IMR-90 (cell line): ENCODE measurements at regions not wholly inside any gene's neighbourhood (a gene's known extent, or its start where the extent isn't known, plus 50 kb on each side); places are given as distances from the start of the nearest gene placed in this dataset.

Experiments used
- ATAC-seq: fragments of 200-7000 bp; cut with Tn5 transposase; 2 replicates; pipeline ENCODE4 v1.9.1; 2020; ENCODE audit warnings: low read depth, mild to moderate bottlenecking, moderate library complexity
- BruUV-seq: library from RNA; stranded (reverse); fragments of 400-500 nt; replicated peaks from 2 replicates; lab custom pipeline; 2021; lab: Mats Ljungman, UMichigan
- CTCF ChIA-PET: fragments of 300-600 bp; formaldehyde crosslinking; extraction: SDS; loops from one replicate; lab custom pipeline; 2021; ENCODE audit warnings: antibody characterized with exemption; lab: Yijun Ruan, JAX
- POLR2A ChIA-PET: fragments of 300-600 bp; sonication (Branson Sonifier 250); formaldehyde crosslinking; loops from one replicate; lab custom pipeline; 2022; ENCODE audit warnings: antibody characterized with exemption; ENCODE audit not compliant: unreplicated experiment; lab: Charles Lee
- DNase-seq: peaks from one replicate; pipeline ENCODE4 v3.0.0; 2013
- H2AFZ ChIP-seq: replicated peaks from 2 replicates; pipeline ENCODE3; 2013; ENCODE audit warnings: low read length, mild to moderate bottlenecking; ENCODE audit not compliant: poor library complexity
- H2AK5ac ChIP-seq: 2 replicates; pipeline ENCODE4 v1.6.1; 2013; ENCODE audit warnings: low read depth, low read length, inconsistent platforms
- H2AK9ac ChIP-seq: replicated peaks from 2 replicates; pipeline ENCODE3; 2013; ENCODE audit warnings: mild to moderate bottlenecking, low read depth, low read length, moderate library complexity; ENCODE audit not compliant: poor library complexity
- H2BK120ac ChIP-seq: 2 replicates; pipeline ENCODE4 v1.6.1; 2013; ENCODE audit warnings: low read depth, low read length, inconsistent platforms
- H2BK15ac ChIP-seq: 3 replicates; pipeline ENCODE4 v1.6.1; 2013; ENCODE audit warnings: low read depth, low read length, inconsistent platforms
- H2BK20ac ChIP-seq: 2 replicates; pipeline ENCODE4 v1.6.1; 2013; ENCODE audit warnings: low read depth, mild to moderate bottlenecking, inconsistent platforms, low read length, moderate library complexity
- H2BK5ac ChIP-seq: 2 replicates; pipeline ENCODE4 v1.6.1; 2013; ENCODE audit warnings: mild to moderate bottlenecking, low read depth, low read length, inconsistent platforms; ENCODE audit not compliant: poor library complexity, severe bottlenecking
- H3K14ac ChIP-seq: replicated peaks from 2 replicates; pipeline ENCODE4 v1.6.1; 2013; ENCODE audit warnings: low read depth, low read length, inconsistent platforms
- H3K18ac ChIP-seq: 2 replicates; pipeline ENCODE4 v1.6.1; 2013; ENCODE audit warnings: low read depth, low read length, control low read depth
- H3K23ac ChIP-seq: 2 replicates; pipeline ENCODE4 v1.6.1; 2013; ENCODE audit warnings: low read depth, low read length, inconsistent platforms
- H3K27ac ChIP-seq: 2 replicates; pipeline ENCODE4 v1.5.1; 2013; ENCODE audit warnings: mild to moderate bottlenecking, control low read depth, low read length; ENCODE audit not compliant: insufficient read depth
- H3K27me3 ChIP-seq: 2 replicates; pipeline ENCODE4 v1.6.1; 2013; ENCODE audit warnings: low read length; ENCODE audit not compliant: control insufficient read depth, insufficient read depth
- H3K36me3 ChIP-seq: 2 replicates; pipeline ENCODE4 v1.6.1; 2013; ENCODE audit warnings: low read length, mixed read lengths; ENCODE audit not compliant: control insufficient read depth, insufficient read depth
- H3K4ac ChIP-seq: 2 replicates; pipeline ENCODE4 v1.6.1; 2013; ENCODE audit warnings: low read depth, low read length, inconsistent platforms
- H3K4me1 ChIP-seq: 2 replicates; pipeline ENCODE4 v1.6.1; 2013; ENCODE audit warnings: low read length, mixed read lengths; ENCODE audit not compliant: control insufficient read depth, insufficient read depth
- H3K4me2 ChIP-seq: 2 replicates; pipeline ENCODE4 v1.6.1; 2013; ENCODE audit warnings: low read depth, mild to moderate bottlenecking, control low read depth, low read length, moderate library complexity
- H3K4me3 ChIP-seq: 2 replicates; pipeline ENCODE4 v1.5.1; 2013; ENCODE audit warnings: low read depth, mild to moderate bottlenecking, control low read depth, low read length, moderate library complexity; ENCODE audit not compliant: insufficient read depth
- H3K56ac ChIP-seq: 2 replicates; pipeline ENCODE4 v1.6.1; 2013; ENCODE audit warnings: low read length, inconsistent platforms; ENCODE audit not compliant: insufficient read depth; ENCODE audit errors: extremely low read depth
- H3K79me1 ChIP-seq, 2 experiments: 2 replicates each; pipeline ENCODE4 v1.6.1; 2013; ENCODE audit warnings: low read length in 2 of 2, inconsistent platforms in 1 of 2, low read depth in 1 of 2
- H3K9ac ChIP-seq: 2 replicates; pipeline ENCODE4 v1.6.1; 2013; ENCODE audit warnings: low read depth, low read length, control low read depth
- H3K9me1 ChIP-seq: 2 replicates; pipeline ENCODE4 v1.6.1; 2013; ENCODE audit warnings: low read length, inconsistent platforms; ENCODE audit not compliant: insufficient read depth
- H3K9me3 ChIP-seq: 2 replicates; pipeline ENCODE4 v1.6.1; 2013; ENCODE audit warnings: low read length; ENCODE audit not compliant: control insufficient read depth, insufficient read depth
- H4K20me1 ChIP-seq: 2 replicates; pipeline ENCODE4 v1.6.1; 2013; ENCODE audit warnings: low read length, inconsistent platforms; ENCODE audit not compliant: insufficient read depth
- H4K5ac ChIP-seq: 2 replicates; pipeline ENCODE4 v1.6.1; 2013; ENCODE audit warnings: mild to moderate bottlenecking, low read depth, low read length, control low read depth
- H4K8ac ChIP-seq, 2 experiments: 2 replicates each; pipeline ENCODE4 v1.6.1; 2013; ENCODE audit warnings: low read depth in 2 of 2, low read length in 2 of 2, control low read depth in 1 of 2, inconsistent platforms in 1 of 2
- H4K91ac ChIP-seq: 2 replicates; pipeline ENCODE4 v1.6.1; 2013; ENCODE audit warnings: low read depth, low read length, inconsistent platforms; ENCODE audit not compliant: insufficient read depth
- BHLHE40 ChIP-seq: fragments of 150-350 bp; IDR thresholded peaks from 2 replicates; pipeline ENCODE4 v1.6.1; 2016; ENCODE audit warnings: mild to moderate bottlenecking, low read depth, low read length
- CHD1 ChIP-seq: IDR thresholded peaks from 2 replicates; pipeline ENCODE4 v1.6.1; 2012; ENCODE audit warnings: low read depth, low read length, improper control_type of control experiment
- FOS ChIP-seq: fragments of 150-350 bp; IDR thresholded peaks from 2 replicates; pipeline ENCODE4 v1.6.1; 2016; ENCODE audit warnings: low read depth, low read length
- MAZ ChIP-seq: IDR thresholded peaks from 2 replicates; pipeline ENCODE4 v1.6.1; 2012; ENCODE audit warnings: low read depth, mild to moderate bottlenecking, low read length, improper control_type of control experiment, moderate library complexity, borderline replicate concordance
- MXI1 ChIP-seq: IDR thresholded peaks from 2 replicates; pipeline ENCODE4 v1.6.1; 2012; ENCODE audit warnings: low read depth, mild to moderate bottlenecking, low read length, moderate library complexity, borderline replicate concordance
- NFE2L2 ChIP-seq: fragments of 150-350 bp; IDR thresholded peaks from 2 replicates; pipeline ENCODE4 v1.6.1; 2016; ENCODE audit warnings: low read depth, mild to moderate bottlenecking, low read length
- POLR2A ChIP-seq: IDR thresholded peaks from 2 replicates; pipeline ENCODE4 v1.6.1; 2012; ENCODE audit warnings: mild to moderate bottlenecking, low read depth, low read length
- RAD21 ChIP-seq: IDR thresholded peaks from 2 replicates; pipeline ENCODE4 v1.6.1; 2012; ENCODE audit warnings: low read length, improper control_type of control experiment
- RCOR1 ChIP-seq: IDR thresholded peaks from 2 replicates; pipeline ENCODE4 v1.6.1; 2012; ENCODE audit warnings: mild to moderate bottlenecking, low read length, improper control_type of control experiment; ENCODE audit not compliant: insufficient replicate concordance
- RFX5 ChIP-seq: IDR thresholded peaks from 2 replicates; pipeline ENCODE4 v1.8.0; 2012; ENCODE audit warnings: low read depth, mild to moderate bottlenecking, low read length, moderate library complexity
- SMC3 ChIP-seq: fragments of 150-350 bp; IDR thresholded peaks from 2 replicates; pipeline ENCODE4 v1.6.1; 2016; ENCODE audit warnings: low read depth, mild to moderate bottlenecking, antibody characterized with exemption, low read length, moderate library complexity
- WGBS, 2 experiments: methylation state at CpG; one replicate each; pipeline versions ENCODE4 v1.1.5 to v1.1.7; 2013; ENCODE audit warnings: missing lambda C conversion rate in 2 of 2; ENCODE audit not compliant: insufficient read length in 1 of 2; ENCODE audit errors: extremely low coverage in 2 of 2; 5-methylcytosine and 5-hydroxymethylcytosine counted together
- dilution Hi-C: fragments of 300-500 bp; cut with HindIII; formaldehyde crosslinking; loops from one replicate; pipeline ENCODE4 v1.14.3; 2018; ENCODE audit warnings: low sequenced_read_pairs; ENCODE audit not compliant: unreplicated experiment
- in situ Hi-C: fragments of 300-500 bp; cut with MboI; formaldehyde crosslinking; loops from 3 replicates; pipeline ENCODE4 v1.14.3; 2019; ENCODE audit warnings: low sequenced_read_pairs, inconsistent platforms, mixed read lengths
- intact Hi-C: fragments of 100-400 bp; cut with micrococcal nuclease; formaldehyde crosslinking; loops from 2 replicates; pipeline ENCODE4 v1.10.0; 2022
- TF ChIP-seq, protein P1 (sequence below): fragments of 150-350 bp; IDR thresholded peaks from 2 replicates; pipeline ENCODE4 v1.6.1; 2016; ENCODE audit warnings: low read depth, mild to moderate bottlenecking, low read length, moderate library complexity, borderline replicate concordance
- TF ChIP-seq, protein P2 (sequence below): conservative IDR thresholded peaks from 2 replicates; pipeline ENCODE4 v1.5.1; 2012; ENCODE audit warnings: mild to moderate bottlenecking, low read depth, low read length, improper control_type of control experiment
- TF ChIP-seq, protein P3 (sequence below): fragments of 150-350 bp; IDR thresholded peaks from 2 replicates; pipeline ENCODE4 v1.6.1; 2017; ENCODE audit warnings: mild to moderate bottlenecking, antibody characterized with exemption, low read length, low read depth

- no CpG with 5 or more reads among the region's 2 CpGs for WGBS, 2 experiments
- H3K36me3 ChIP-seq: no peaks in the 10 kb centered on the region
- no peak overlapping the region for H4K91ac ChIP-seq
- H2BK5ac ChIP-seq: no peak overlapping the region
- CTCF ChIA-PET: no interaction called here
- intact Hi-C loops: no loop called here
- no peaks in the 10 kb centered on the region for H3K27me3 ChIP-seq
- POLR2A ChIA-PET: no interaction called here
- ATAC-seq (no peak), DNase-seq (no peak)
- H2AFZ ChIP-seq: no peak overlapping the region
- H3K4me3 ChIP-seq: no peak overlapping the region
- H2BK20ac ChIP-seq: no peak overlapping the region
- no peak overlapping the region for H2BK120ac ChIP-seq
- TF ChIP-seq BHLHE40 (no peak), MAZ (no peak), POLR2A (no peak), RCOR1 (no peak), SMC3 (no peak), RFX5 (no peak), RAD21 (no peak), CHD1 (no peak), FOS (no peak), MXI1 (no peak), NFE2L2 (no peak)
- TF ChIP-seq, protein P1, sequence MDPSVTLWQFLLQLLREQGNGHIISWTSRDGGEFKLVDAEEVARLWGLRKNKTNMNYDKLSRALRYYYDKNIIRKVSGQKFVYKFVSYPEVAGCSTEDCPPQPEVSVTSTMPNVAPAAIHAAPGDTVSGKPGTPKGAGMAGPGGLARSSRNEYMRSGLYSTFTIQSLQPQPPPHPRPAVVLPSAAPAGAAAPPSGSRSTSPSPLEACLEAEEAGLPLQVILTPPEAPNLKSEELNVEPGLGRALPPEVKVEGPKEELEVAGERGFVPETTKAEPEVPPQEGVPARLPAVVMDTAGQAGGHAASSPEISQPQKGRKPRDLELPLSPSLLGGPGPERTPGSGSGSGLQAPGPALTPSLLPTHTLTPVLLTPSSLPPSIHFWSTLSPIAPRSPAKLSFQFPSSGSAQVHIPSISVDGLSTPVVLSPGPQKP: no peak
- TF ChIP-seq, protein P2, sequence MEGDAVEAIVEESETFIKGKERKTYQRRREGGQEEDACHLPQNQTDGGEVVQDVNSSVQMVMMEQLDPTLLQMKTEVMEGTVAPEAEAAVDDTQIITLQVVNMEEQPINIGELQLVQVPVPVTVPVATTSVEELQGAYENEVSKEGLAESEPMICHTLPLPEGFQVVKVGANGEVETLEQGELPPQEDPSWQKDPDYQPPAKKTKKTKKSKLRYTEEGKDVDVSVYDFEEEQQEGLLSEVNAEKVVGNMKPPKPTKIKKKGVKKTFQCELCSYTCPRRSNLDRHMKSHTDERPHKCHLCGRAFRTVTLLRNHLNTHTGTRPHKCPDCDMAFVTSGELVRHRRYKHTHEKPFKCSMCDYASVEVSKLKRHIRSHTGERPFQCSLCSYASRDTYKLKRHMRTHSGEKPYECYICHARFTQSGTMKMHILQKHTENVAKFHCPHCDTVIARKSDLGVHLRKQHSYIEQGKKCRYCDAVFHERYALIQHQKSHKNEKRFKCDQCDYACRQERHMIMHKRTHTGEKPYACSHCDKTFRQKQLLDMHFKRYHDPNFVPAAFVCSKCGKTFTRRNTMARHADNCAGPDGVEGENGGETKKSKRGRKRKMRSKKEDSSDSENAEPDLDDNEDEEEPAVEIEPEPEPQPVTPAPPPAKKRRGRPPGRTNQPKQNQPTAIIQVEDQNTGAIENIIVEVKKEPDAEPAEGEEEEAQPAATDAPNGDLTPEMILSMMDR: no peak
- TF ChIP-seq, protein P3, sequence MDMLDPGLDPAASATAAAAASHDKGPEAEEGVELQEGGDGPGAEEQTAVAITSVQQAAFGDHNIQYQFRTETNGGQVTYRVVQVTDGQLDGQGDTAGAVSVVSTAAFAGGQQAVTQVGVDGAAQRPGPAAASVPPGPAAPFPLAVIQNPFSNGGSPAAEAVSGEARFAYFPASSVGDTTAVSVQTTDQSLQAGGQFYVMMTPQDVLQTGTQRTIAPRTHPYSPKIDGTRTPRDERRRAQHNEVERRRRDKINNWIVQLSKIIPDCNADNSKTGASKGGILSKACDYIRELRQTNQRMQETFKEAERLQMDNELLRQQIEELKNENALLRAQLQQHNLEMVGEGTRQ: no peak
- H3K4me2 ChIP-seq: no peak overlapping the region
- no peak overlapping the region for H3K27ac ChIP-seq
- H3K4me1 ChIP-seq: no peaks in the 10 kb centered on the region
- H3K4ac ChIP-seq: no peak overlapping the region
- in situ Hi-C loops: no loop called here
- H3K9me3 ChIP-seq: no peaks in the 10 kb centered on the region
- no peak overlapping the region for H2BK15ac ChIP-seq
- H3K79me1 ChIP-seq: no peaks in the 10 kb centered on the region
- no peak overlapping the region for H3K56ac ChIP-seq
- H4K5ac ChIP-seq: no peak overlapping the region
- no peak overlapping the region for H3K14ac ChIP-seq
- H4K8ac ChIP-seq: no peak overlapping the region
- BruUV-seq: no TSS peak
- H3K23ac ChIP-seq: no peak overlapping the region
- no peaks in the 10 kb centered on the region for H4K20me1 ChIP-seq
- H3K9me1 ChIP-seq: no peaks in the 10 kb centered on the region
- dilution Hi-C loops: no loop called here
- no peak overlapping the region for H2AK5ac ChIP-seq
- no peak overlapping the region for H3K18ac ChIP-seq
- H3K9ac ChIP-seq: no peak overlapping the region
- no peak overlapping the region for H2AK9ac ChIP-seq
Observed at GRCh38 chr2:142796161-142796560, 81.3 kb upstream of the KYNU start.
